ENCODE measurements at regions not wholly inside any gene's neighbourhood (a gene's known extent, or its start where the extent isn't known, plus 50 kb on each side); places are given as distances from the start of the nearest gene placed in this dataset.

DNA sequence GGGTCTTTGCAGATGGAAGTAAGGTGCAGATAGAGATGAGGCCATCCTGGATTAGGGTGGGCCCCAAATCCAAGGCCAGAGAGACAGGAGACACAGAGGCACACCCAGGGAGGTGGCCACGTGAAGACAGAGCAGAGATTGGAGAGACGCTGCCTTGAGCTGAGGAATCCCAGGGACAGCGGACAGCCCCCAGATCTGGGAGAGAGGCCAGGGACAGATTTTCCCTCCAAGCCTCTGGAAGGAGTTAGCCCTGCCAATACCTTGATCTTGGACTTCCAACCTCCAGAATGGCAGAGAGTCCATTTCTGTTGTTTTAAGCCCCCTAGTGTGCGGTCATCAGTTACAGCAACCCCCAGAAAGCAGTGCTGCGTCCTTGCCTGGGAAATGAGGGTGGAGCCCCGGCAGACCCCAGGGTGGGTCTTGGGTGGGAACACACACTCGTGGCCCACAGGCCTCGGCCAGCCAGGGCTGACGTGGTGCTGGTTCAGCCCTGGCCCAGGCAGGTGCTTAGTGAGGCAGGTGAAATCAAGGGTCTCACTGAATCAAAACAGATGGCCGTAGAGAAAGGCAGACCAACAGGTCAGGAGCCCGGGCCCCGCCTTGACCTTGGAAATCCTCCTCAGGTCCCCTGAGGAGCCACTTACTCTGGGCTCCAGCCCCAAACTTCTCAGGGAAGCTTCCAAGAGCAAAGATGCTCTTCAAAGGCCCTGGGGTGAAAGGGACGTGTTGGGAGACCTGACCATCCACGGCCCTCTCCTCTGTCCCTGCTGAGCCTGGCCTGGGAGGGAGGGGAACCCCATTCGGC lies 169.3 kb downstream of the RBFOX3 start:
- DNase-seq: no peak

DNA sequence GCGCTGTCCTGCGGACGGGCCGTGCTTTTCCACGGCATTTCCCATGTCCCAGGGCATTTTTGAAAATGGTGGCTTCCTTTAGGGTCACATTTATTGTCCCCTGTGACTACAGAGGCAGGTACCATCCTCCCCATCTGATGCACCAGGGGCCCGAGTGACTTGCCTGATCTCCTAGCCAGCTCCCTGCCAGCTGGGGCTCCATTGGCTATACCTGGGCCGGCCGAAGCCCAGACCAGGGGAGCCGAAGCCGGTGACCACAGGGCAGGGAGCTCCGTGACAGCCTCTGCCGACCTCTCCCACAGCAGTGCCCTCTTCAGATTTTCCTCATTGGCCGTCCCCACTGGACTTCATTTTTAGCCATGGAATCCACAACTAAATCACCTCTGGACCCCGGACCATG lies 170.6 kb downstream of the RBFOX3 start:
- no peak for DNase-seq

DNA sequence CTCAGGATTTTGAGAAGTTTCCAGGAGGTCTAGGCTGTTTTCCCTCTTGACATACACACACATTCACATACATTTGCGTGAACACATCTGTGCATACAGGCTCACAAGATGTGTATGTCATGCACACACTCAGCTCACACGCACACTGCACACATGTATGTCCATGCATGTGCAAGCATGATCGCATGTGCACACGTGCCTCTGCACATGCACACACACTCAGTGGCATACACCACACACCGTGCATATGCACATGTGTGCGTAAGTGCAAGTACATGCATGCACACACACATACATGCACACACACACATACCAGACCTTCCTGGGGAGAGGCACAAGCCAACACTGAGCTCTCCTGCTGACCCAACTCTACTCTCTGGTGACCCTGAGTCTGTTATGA lies 171.4 kb downstream of the RBFOX3 start:
- no peak for DNase-seq

DNA sequence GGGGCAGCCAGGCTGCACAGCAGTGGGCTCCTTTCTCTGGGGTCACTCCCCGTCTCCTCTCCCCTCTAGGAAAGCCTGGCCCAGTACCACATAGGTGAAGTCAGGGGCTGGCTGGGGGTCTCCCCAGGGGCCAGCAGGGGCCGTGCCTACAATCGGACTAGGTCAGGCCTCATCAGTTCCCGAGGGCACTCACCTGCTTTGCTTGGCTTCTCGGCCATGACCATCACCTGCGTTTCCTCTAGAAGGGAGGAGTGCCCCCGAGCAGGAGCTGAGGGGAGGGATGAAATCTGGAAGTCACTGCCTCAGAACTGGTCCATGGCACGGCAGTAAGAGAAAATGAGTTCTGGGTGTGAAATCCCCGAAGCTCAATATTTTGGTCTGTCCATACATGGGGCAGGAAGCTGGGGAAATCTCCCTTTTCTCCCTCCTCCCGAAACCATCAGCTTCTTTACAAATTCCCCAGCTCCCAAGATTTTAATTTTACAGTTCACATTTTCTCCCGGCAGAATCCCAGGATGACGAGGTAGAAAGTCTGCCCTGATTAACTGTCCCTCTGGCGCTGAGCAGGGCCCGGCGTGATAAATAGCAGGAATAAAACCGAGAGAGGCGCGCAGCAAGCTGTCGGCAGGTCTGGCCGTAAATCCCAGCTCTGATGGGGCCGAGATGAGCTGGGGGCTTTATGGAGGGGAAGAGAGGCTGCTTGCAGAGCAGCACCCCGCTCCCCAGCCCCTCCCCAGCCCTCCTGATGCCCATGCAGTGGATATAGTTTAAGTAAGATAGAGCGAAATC lies 172.1 kb downstream of the RBFOX3 start:
- no peak for DNase-seq

DNA sequence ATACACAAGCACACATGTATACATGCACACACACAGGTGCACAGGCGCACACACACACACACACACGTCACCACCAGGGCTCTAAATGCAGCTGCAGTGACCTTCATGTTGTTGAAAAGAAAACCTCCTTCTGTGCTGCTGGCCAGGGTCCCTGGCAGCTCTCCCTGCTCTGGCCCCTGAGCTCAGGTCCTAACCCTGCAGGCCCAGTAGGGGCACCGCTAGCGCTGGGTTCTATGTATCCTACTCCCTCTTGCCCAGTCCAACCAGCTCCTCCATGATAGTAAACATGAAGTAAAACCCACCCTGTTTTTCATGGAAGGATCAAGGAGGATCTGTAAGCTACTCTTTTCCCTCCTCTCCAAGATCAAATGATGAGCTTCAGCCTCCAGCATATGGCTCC lies 172.8 kb downstream of the RBFOX3 start:
- no peak for DNase-seq

DNA sequence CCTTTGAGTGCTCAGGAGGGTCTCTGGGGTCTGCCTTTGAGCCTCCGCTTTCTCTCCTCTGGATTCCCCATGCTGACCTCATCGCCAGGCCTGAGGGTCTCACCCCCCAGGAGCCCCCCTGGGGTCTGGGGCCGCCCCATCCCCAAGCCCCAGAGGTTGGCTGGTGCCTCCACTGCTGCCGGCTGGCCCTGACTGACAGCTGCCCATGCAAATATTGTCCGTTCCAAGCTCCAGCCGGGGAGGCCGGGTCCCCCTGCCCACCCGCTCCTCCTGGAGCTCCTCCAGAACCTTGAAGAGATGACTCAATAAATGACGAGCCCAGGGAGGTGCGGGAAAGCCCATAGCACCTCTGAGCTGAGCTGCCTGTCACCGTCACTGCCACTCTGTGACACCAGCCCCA lies 173.8 kb downstream of the RBFOX3 start:
- no peak for DNase-seq

DNA sequence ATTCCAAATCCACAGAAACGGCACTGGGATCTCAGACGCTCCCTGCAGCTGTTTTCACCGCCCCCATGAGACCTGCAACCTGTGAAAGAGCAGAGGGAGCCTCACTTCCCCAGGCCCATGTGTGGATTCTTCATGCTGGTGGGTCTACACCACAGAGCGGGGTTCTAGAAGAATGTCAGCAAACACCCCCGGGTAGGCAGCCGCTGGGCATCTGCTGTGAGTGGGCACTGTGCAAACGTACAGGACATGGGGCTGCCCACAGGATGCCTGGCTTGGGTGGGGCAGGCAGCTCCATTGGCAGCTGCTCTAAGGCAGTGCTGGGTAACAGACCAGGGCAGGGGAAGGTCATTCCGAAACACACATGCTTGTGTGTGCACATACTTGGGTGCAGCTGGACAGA lies 174.9 kb downstream of the RBFOX3 start:
- no peak for DNase-seq

DNA sequence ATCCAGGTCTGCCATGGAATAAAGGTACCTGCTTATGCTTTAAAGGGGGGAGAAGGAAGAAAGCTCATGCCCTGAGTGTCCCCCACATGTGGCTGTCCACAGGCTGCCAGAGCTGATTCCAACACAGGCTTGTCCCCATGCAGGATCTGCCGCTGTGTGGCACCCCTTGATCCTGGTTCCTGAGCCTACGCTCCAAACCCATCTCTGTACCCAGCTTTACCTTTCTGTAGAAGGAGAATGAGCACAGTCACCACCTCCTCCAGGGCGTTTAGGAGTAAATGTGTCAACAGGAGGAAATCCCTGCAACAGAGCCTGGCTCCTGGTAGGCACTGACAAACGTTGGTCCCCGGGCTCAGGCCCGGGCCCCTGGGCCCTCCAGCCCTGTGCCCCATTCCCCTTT lies 175.6 kb downstream of the RBFOX3 start:
- no peak for DNase-seq

DNA sequence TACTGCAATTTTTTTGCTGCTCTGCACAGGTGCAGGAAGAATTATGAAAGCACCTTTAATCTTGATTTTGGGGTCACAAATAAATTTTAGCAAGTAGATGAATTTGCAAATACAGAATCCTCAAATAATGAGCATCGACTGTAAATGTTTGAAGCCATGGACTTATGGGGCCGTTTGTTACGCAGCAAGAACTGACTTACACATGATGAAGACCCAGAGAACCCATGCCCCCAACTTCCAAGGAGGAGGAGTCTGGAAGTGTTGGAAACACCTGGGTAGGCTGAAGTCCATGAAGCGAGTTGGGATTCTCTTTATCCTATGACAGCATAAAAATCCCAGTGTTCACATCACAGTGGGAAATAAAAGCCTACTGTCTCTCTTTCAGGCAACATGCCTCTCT lies 176.6 kb downstream of the RBFOX3 start:
- DNase-seq: no peak

DNA sequence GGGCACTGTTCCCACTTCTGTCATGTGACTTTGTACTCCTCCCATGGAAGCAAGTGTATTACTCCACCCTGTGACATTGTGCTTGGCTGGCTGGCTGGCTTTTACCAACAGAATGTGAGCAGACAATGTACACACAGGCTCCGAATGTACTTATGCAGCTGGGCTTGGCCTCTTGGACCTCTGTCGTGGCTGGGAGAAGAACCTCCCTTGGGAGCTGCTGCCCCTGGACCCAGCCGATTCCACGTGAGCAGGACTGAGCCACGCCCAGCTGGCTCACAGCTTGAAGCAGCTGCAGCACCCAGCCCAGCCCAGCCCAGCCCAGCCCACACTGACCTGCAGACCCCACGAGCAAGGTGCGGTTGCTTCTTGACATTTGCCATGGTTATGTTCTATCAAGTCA lies 177.5 kb downstream of the RBFOX3 start:
- no peak for DNase-seq

DNA sequence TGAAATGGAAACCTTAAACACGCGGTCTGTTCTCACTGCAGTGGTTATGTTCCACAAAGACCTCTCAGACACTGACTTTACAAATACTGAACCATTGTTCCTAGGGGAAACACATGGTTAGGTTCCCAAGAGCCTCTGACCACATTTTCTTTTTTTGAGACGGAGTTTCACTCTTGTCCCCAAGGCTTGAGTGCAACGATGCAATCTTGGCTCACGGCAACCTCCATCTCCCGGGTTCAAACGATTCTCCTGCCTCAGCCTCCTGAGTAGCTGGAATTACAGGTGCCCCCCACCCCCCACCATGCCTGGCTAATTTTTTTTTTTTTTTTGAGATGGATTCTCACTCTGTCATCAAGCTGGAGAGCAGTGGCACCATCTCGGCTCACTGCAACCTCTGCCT lies 179.7 kb downstream of the RBFOX3 start:
- DNase-seq: no peak

DNA sequence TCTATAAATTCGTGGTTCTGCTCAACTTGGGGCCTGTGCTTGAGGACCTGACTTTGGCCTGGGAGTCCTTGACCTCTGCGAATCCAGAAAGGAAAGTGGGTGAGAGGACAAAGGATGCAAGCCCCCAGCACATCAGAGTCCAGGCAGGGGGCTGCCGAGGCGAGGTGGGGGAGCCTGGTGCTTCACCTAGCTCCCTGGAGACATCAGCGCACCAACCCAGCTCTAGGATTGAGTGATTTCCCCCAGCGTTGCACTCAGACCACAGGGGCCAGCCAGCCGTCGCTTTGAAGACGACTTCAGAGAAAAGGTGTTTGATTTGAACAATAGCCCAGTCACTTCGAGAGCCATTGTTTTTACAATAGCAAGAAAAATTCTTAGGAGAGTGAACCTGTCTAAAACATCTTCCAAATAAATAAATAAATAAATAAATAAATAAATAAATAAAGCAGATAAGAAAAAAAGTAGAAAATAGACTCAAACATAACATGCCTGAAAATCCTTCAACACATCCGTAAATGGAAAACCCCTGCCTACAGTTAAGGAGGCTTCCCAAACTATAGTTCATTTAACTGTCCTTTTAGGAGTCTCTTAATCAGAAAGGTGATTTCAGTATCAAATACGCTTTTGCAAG lies 180.9 kb downstream of the RBFOX3 start:
- no peak for DNase-seq

DNA sequence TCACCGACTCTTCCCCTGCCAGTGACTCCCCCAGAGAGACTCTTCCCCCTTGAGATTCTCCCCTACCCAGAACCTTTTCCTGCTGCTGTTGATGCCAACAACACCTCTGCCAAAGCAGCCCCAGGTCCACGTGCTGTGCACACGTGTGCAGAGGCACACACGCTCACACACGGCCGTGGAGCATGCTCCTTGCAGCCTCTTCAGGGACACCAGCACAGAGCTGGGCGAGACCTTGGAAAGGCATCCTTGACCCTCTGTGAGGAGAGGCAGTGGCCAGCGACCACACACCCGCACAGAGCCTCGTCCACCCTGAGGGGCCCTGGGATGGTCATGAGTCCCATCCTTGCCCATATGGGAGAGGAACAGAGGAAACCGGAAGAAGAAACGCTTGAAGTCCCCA lies 181.9 kb downstream of the RBFOX3 start:
- DNase-seq: no peak

DNA sequence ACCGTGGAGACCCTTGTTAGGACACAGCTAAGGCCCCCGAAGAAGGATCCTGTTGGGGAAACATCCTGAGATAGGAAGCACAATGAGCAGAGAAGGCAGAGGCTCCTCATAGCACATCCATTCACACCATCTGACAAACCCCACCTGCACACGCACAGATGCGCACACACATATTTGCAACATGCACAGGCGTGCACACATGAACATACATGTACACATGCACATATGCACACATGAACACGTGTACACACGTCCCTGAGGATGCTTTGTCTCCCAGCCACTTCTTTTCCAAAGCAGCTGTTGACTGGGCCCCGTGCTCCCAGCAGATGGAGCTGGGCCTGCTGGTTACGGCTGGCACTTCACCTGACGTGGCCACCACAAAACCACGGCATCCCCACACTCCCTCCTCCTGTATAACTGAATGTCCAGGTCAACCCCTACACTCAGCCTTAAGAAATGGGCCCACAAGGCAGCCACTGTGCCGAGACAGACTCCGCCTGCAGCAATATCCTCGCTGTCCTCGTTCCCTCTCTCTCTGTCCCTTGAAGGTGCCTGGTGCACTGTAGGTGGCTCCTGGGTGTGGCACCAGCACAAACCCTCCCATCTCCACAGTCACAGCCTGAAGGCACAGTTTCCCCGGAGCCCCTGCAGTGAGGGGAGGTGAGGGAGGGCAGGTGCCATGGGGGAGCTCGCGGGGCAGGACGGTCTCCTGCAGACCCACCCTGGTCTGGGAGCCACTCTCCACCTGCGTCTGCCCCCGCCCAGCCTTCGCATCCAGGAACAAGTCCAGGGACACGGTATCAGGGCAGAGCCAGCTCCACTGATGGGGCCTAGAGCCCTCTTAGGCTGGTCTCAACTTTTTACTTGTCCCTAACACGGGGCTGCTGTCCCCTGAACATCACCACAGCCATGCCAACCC lies 183.0 kb downstream of the RBFOX3 start:
- no peak for DNase-seq

DNA sequence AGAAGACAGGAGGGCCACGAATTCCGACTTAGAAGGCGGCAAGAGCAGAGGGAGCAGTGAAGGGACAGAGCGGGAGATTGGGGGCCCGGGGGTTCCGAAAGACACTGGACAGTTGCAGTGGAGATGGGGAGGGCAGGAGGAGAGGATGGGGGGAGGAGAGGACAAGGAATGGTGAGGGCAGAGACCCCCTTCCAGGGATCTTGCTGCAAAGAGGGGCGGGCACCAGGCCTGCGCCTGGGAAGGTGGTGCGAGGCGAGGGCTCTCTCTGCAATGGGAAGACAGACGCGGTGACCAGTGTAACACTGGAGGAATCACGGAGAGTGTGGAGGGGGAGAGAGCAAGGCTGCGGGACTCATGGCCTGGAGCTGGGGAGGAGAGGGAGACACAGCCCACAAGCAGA lies 185.2 kb downstream of the RBFOX3 start:
- no peak for DNase-seq

DNA sequence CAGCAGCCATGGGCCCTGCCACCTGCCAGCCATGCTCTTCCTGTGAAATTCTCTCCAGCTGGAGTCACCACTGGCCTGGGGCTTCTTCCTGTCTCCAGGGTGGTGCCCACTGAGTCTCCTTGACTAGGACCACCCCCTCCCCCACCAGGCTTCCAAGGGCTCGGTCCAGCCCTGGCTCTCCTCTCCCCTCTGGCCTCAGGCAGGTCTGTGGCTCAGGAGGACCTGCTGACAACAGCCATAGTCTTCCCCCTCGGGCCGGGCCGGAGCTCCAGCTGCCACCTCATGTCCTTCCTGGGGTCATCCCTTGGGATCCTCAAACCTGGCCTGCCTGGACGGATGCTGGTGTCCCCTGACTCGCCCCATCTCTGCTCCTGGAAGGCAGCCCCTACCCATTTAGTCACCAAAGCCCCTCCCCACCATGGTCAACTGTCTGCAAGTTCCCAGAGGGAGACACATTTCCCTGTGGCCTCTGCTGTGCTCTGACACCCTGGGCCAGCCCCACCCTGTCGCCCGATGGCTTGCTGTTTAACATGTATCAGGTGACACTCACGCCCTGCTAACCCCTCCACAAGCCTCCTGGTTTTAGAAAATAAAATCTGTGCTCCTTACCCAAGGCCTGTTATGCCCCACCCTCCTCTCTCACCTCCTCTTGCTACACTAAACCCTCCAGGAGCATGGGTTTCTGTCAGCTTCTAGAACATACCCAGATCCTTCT lies 186.2 kb downstream of the RBFOX3 start:
- no peak for DNase-seq

DNA sequence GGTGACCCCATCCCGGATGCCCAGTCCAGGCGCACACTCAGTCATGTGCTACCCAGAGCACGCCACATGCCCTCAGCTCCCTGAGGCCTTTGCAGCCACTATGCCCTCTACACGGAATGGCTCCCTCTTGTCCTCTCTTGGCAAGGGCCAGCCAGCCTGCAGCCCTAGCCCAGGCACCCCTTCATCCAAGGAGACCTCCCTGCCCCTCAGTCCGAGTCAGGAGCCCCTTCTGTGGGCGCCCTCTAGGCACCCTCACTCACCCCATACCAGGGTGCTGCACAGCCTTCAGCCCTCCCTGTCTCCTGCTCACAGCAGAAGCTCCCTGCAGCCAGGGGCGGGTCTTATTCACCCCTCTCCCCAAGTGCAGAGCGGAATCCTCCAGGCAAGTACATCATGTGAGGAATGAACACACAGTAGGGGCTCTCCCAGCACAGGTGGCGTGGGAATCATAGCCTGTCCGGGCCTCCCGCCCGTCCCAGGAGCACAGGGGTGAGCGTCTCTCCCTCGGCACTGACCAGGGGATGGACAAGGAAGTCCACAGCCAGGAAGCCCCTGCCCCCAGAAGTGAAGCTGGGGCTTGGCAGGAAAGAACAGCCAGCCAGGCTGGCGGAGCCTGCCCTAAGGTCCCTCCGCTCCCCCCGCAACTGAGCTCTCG lies 186.9 kb downstream of the RBFOX3 start:
- DNase-seq: no peak

DNA sequence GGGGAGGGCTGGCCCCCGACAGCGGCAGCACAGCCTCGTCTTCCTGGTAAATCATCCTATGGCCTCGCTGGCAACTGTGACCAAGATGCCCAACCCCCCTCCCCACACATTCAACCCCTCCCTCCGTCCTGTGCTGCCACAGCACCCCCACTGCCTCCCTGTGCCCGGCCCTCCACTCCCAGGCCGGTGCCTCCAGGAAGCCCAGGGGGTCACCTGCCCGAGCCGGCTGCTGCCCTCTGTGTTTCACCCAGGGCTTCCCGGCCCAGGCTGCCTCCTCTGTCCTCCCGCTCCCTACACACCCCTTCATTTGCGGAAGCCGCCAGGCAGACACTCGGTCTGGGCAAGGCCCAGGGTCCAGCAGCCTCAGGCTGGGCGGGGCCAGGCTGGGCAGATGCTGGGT lies 188.6 kb downstream of the RBFOX3 start:
- no peak for DNase-seq

DNA sequence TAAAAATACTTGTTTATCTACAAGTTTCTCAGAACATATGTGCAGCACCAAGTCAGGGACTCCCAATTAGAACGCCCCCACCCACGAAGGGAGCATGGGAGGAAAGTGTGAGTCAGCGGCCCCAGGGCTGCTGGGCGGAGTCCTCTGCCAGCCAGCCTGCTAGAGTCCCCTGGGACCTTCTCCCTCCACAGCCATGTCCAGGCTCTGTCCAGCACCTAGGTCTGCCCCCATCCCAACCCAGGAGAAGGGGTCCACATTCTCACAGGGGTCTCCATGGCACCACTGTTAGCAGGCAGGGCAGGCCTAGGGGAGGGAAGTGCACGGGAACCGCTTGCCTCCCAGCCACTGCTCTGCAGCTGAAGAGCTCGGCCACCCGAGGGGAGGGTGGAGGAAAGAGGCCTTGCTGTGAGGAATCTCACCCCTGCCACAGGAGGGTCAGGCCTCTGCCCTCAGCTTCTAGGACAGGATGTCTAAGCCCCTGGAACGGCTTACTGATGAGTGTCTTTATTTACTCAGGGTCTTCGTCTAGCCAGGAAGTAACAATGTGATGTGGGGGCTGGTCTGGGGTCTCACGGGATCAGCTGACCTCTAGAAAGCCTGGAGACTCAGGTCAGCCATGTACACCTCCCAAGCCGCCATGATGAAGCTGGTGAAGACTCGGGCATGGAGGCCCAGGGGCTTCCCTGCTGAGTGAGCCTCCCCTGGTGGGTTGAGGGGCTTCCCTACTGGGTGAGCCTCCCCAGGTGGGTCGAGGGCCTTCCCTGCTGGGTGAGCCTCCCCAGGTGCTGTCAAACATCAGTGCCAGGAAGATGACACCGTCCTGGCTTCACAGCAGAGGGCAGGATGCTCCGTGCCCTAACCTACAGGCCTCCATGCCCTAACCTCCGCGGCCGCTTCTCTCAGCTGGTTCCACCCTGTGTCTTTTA lies 190.3 kb downstream of the RBFOX3 start:
- peak; percentile 38 for DNase-seq

DNA sequence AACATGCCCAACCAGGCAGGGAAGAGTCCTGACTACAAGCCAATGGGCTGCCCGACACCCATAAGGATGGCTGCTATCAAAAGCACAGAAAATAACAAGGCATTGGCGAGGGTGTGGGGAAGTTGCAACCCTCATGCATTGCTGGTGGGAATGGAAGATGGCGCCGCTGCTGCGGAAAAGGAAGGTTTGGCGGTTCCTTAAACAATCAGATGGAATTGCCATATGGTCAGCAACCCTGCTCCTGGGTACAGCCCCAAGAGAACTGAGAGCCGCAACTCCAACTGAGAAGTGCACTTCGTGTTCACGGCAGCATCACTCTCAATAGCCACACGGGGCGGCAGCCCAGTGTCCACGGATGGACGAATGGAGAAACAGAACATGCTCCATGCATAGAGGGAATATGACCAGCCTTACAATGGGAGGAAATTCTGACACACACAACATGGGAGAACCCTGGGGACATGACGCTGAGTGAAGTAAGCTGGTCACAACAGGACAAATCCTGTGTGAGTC lies 193.3 kb downstream of the RBFOX3 start:
- no peak for DNase-seq
